Stomach smooth muscle (tissue), 2 donors: ENCODE measurements at regions not wholly inside any gene's neighbourhood (a gene's known extent, or its start where the extent isn't known, plus 50 kb on each side); places are given as distances from the start of the nearest gene placed in this dataset.

ENCODE experiments used
- H3K27ac ChIP-seq: one replicate; pipeline ENCODE4 v1.7.0; 2013; ENCODE audit warnings: mild to moderate bottlenecking, low read length, inconsistent platforms
- H3K27me3 ChIP-seq, 2 donors: one replicate each; pipeline ENCODE4 v1.7.0; 2013; ENCODE audit warnings: low read length in 2 of 2; ENCODE audit not compliant: insufficient read depth in 2 of 2, control insufficient read depth in 1 of 2
- H3K36me3 ChIP-seq, 2 donors: one replicate each; pipeline ENCODE4 v1.7.0; 2013; ENCODE audit warnings: low read length in 2 of 2; ENCODE audit not compliant: control insufficient read depth in 2 of 2, insufficient read depth in 2 of 2
- H3K4me1 ChIP-seq: one replicate; pipeline ENCODE4 v1.7.0; 2013; ENCODE audit warnings: low read length; ENCODE audit not compliant: control insufficient read depth, insufficient read depth
- H3K4me3 ChIP-seq, 2 donors: one replicate each; pipeline ENCODE4 v1.7.0; 2013; ENCODE audit warnings: low read length in 2 of 2
- H3K9ac ChIP-seq, 2 donors: one replicate each; pipeline ENCODE4 v1.7.0; 2013; ENCODE audit warnings: low read length in 2 of 2, mild to moderate bottlenecking in 1 of 2
- H3K9me3 ChIP-seq, 2 donors: one replicate each; pipeline ENCODE4 v1.7.0; 2013; ENCODE audit warnings: low read length in 2 of 2; ENCODE audit not compliant: control insufficient read depth in 2 of 2
- donor health status: healthy.
- donor health status: Pancreatic carcinoma.

DNA sequence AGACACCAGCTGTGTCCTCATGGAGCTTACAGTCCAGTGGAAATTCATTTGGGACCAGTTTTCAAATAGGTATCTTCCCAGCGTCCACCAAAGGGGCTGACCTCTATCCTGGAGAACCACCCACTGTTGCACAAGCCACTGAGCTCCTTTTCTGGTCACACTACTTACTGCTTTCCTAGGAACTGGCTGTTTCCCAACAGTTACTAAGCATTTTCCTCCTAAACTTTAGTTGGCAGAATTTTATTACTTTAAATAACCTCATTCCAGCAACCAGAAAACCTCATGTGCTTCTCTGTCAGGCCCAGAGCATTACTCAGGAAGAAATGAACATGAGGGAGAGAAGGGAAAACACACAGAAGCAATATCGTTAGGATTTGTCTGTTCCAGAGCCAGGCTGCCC, 183.1 kb downstream of the GPAM start:
- peaks cover 0 to 3% of the 10 kb centered on the region in 2 donors for H3K27me3 ChIP-seq
- no peak overlapping the region for H3K9ac ChIP-seq
- H3K4me1 ChIP-seq, result no peaks in the 10 kb centered on the region
- no peak overlapping the region for H3K27ac ChIP-seq
- peaks cover 0 to 3% of the 10 kb centered on the region in 2 donors for H3K9me3 ChIP-seq
- no peaks in the 10 kb centered on the region for H3K36me3 ChIP-seq
- no peak overlapping the region for H3K4me3 ChIP-seq

DNA sequence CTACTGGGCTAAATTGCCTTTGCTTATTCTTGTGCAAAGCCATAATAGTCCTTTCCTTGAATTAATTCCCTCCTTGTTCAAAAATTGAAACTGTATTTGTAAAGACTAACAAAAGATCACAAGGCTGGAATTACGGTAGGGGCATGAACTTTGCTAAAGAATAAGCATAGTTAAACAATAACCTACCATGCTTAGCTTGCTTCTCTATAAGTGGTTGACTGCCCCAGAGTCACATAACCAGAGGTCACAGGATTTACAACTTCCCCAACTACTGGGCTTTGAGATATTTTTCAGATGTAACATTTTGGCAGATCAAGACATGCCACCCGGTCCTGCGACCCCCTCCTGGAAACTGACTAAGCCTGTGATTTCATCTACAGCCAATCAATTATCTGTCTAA, 181.4 kb downstream of the GPAM start:
- Histone ChIP-seq H3K9ac (no peak overlapping the region), H3K27me3 (no peaks in the 10 kb centered on the region), H3K27ac (no peak overlapping the region), H3K36me3 (no peaks in the 10 kb centered on the region), H3K4me3 (no peak overlapping the region), H3K4me1 (no peaks in the 10 kb centered on the region), H3K9me3 (no peaks in the 10 kb centered on the region)

DNA sequence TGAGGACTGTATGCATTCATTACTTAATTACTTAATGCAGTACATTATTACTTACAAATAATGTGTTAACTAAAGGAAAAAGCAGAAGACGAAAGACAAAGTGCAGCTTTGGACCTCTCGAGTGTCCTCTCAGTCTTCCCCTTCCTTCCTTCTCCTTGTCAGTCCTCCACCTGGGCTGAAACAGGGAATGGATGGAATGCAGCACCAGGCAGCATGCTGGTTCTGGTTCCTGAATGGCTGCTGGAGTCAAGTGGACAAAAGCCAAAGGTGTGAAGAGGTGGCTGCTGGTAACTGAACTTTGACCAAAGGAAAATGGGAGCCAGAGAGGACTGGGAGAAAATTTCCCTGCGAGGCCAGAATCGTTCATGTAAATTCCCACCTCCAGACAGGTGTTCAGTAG, 179.5 kb downstream of the GPAM start:
- H3K9me3 ChIP-seq, result no peaks in the 10 kb centered on the region
- H3K4me3 ChIP-seq, result no peak overlapping the region
- H3K4me1 ChIP-seq, result no peaks in the 10 kb centered on the region
- H3K27ac ChIP-seq, result no peak overlapping the region
- H3K36me3 ChIP-seq, result no peaks in the 10 kb centered on the region
- H3K27me3 ChIP-seq, result no peaks in the 10 kb centered on the region
- no peak overlapping the region for H3K9ac ChIP-seq

DNA sequence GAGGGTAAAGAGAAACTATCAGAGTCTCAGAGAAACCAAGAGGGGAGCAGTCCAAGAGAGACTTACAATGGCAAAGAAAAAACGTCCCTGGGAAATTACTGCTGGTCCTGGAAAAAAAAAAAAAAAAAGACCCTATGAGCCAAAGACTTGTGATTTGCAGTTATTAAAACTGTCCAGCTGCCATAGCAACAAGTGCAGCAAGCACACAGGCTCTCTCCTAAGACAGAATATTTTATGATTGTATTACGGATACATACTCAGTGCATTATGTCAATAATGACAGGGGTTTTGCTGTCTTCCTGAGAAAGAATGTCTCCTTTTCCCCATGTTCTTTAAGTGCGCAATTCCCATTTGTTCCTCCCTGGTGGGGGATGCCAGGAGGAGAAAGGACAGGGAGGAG, 178.5 kb downstream of the GPAM start:
- Histone ChIP-seq H3K27me3 (no peaks in the 10 kb centered on the region), H3K4me1 (no peaks in the 10 kb centered on the region), H3K9me3 (no peaks in the 10 kb centered on the region), H3K36me3 (no peaks in the 10 kb centered on the region), H3K27ac (no peak overlapping the region), H3K9ac (no peak overlapping the region), H3K4me3 (no peak overlapping the region)

DNA sequence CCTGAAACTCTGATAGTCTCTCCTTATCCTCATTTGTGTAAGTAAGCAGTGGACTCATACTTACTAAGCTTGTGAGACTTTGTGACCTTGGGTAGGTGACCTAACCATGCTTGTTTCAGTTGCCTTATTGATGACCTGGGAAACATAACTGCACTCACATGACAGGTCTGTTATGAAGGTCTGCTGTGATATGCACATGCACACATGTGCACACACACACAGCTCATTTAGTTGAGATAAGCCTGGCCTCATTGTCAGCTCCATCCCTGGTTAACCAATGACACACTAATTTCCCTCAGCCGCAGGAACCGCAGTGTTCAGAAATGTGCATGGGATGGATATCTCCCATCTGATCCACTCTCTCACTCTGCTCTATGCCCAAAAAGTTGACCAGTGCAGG, 177.2 kb downstream of the GPAM start:
- H3K9me3 ChIP-seq, result no peaks in the 10 kb centered on the region
- H3K4me1 ChIP-seq, result no peaks in the 10 kb centered on the region
- no peak overlapping the region for H3K4me3 ChIP-seq
- no peaks in the 10 kb centered on the region for H3K27me3 ChIP-seq
- no peaks in the 10 kb centered on the region for H3K36me3 ChIP-seq
- no peak overlapping the region for H3K9ac ChIP-seq
- H3K27ac ChIP-seq, result no peak overlapping the region

DNA sequence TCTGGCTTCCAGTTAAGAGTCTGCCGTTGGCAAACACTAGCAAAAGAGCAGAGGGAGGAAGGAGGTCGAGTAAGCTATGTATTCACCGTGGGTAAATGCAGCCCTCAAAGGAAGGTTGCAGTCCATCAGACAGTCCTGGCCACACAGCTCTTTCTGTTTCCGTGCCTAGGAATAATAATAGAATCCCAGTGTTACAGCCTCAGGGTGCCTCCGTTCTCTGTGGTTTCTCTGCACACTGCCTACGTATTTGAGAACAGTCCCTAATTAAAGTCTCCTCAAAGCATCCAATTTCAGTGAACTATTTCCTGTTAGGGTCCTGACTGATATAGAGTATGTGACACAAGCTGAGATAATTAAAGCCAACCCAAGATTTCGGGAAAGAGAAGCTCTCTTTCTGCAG, 176.7 kb downstream of the GPAM start:
- Histone ChIP-seq H3K9ac (no peak overlapping the region), H3K9me3 (no peaks in the 10 kb centered on the region), H3K4me3 (no peak overlapping the region), H3K27ac (no peak overlapping the region), H3K36me3 (no peaks in the 10 kb centered on the region), H3K4me1 (no peaks in the 10 kb centered on the region), H3K27me3 (no peaks in the 10 kb centered on the region)

DNA sequence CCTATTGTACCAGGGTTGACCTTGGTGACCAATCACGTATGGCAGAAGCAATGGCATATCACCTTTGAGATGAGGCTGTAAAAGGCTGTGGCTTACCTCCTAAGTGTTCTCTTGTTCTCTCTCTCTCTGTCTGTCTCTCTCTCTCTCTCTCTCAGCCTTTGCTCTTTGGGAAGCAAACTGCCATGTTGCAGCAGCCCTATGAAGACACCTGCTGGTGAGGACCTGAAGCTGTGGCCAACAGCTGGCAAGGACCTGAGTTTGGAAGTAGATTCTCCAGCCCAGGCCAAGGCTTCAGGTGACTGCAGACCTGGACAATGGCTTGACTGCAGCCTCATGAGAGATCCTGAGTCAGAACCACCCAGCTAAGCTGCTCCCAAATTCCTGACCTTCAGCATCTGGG, 161.4 kb downstream of the GPAM start:
- Histone ChIP-seq H3K27ac (no peak overlapping the region), H3K4me3 (no peak overlapping the region), H3K9me3 (no peaks in the 10 kb centered on the region), H3K9ac (no peak overlapping the region), H3K27me3 (no peaks in the 10 kb centered on the region), H3K36me3 (no peaks in the 10 kb centered on the region), H3K4me1 (no peaks in the 10 kb centered on the region)

DNA sequence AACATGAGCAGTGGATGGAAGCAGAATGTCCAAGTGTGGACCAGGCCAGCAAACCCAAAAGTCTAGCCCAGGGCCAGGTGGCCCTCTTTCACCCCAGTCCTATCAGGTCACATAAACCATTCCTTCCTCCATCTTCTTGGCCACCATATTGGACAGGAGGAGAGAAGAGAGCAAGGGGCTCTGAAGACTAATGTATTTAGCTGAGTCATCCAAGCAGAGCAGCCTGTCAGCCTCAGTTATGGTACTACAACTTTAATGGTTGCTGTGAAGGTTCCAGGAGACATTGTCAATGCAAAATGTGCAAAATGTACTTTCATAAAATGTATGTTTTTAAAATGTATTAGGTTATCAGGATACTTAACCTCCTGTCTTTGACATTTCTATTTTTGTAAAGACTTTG, 159.5 kb downstream of the GPAM start:
- H3K9me3 ChIP-seq, result peaks cover 0 to 3% of the 10 kb centered on the region in 2 donors
- H3K4me1 ChIP-seq, result no peaks in the 10 kb centered on the region
- H3K27ac ChIP-seq, result no peak overlapping the region
- H3K36me3 ChIP-seq, result no peaks in the 10 kb centered on the region
- no peak overlapping the region for H3K4me3 ChIP-seq
- no peak overlapping the region for H3K9ac ChIP-seq
- H3K27me3 ChIP-seq, result no peaks in the 10 kb centered on the region

DNA sequence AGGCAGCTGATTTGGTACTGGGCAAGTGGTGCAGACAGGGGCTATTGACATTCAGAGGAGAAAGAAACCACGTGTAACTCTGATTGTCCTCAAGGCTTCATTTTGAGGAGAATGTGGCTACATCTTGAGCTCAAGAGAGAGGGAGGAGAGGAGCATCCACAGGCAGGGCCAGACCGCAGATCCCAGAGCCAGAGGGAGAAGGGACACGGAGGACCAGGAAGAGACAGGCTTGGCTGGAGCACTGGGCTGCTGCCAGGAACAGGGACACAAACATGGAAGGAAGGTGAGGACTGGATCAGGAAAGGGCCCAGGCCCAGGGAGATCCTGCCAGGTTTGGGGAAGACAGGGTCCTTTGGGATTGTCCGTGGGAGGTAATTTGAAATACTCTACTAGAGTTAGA, 158.3 kb downstream of the GPAM start:
- peaks cover 5% of the 10 kb centered on the region in 2 donors for H3K9me3 ChIP-seq
- no peak overlapping the region for H3K4me3 ChIP-seq
- no peaks in the 10 kb centered on the region for H3K36me3 ChIP-seq
- H3K27me3 ChIP-seq, result no peaks in the 10 kb centered on the region
- no peak overlapping the region for H3K9ac ChIP-seq
- no peaks in the 10 kb centered on the region for H3K4me1 ChIP-seq
- no peak overlapping the region for H3K27ac ChIP-seq

DNA sequence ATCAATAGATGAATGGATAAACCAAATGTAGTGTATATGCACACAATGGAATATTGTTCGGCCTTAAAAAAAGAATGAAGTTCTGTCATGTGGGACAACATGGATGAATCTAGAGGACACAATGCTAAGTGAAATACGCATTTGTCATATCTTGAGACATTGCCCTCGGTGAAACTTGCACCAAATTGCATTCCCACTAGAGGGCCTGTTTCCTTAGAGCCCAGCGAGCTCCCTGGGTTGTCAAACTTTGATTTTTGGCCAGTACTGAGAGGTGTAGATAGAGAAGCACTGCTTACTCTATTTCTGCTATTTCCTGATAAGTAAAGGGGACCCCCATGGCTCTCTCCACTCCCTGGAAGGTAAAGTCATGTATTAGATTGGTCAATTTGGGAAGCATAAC, 157.1 kb downstream of the GPAM start:
- Histone ChIP-seq H3K4me3 (no peak overlapping the region), H3K27me3 (no peaks in the 10 kb centered on the region), H3K9me3 (peaks cover 5% of the 10 kb centered on the region in 2 donors), H3K9ac (no peak overlapping the region), H3K4me1 (no peaks in the 10 kb centered on the region), H3K27ac (no peak overlapping the region), H3K36me3 (no peaks in the 10 kb centered on the region)

DNA sequence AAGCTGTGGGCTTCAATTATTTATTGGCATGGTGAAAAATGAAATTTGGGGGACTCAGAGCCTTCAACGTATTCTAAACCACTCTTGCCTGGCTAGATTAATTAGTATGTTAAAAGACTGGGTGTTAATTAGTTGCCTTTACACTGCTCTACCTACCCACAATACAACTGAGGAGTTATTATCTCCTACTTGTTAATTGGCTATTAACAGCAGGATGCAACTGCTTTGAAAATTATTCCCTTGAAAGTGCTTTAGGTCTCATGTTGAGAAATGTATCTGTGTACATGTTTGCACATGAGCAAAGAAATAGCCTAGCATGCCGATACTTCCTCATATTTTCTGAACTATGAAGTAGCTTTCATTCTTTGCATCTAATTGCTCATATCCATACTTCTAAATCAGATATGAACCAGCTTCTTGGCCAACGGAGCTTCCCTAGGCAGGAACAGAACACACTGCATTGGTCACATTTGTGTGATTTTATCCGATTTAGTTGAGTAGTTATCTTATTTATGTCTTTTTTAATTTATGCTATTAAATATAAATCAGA, 155.8 kb downstream of the GPAM start:
- Histone ChIP-seq H3K9ac (no peak overlapping the region), H3K9me3 (peaks cover 5% of the 10 kb centered on the region in 2 donors), H3K27ac (no peak overlapping the region), H3K4me1 (no peaks in the 10 kb centered on the region), H3K36me3 (no peaks in the 10 kb centered on the region), H3K4me3 (no peak overlapping the region), H3K27me3 (no peaks in the 10 kb centered on the region)
